Upper lobe of left lung (tissue), 4 donors: ENCODE measurements at regions not wholly inside any gene's neighbourhood (a gene's known extent, or its start where the extent isn't known, plus 50 kb on each side); places are given as distances from the start of the nearest gene placed in this dataset.

Experiments used
- CTCF ChIP-seq, 6 experiments: fragments of 450-650 bp in 4 of 6; fragments of 200-600 bp in 2 of 6; sonication (generic) in 2 of 6; IDR thresholded peaks; one replicate each; pipeline ENCODE4 v1.5.1; 2016 to 2019; ENCODE audit warnings: antibody characterized with exemption in 6 of 6
- POLR2A ChIP-seq, 4 donors: fragments of 450-650 bp; IDR thresholded peaks; one replicate each; pipeline ENCODE4 v1.5.1; 2016 to 2017; ENCODE audit warnings: antibody characterized with exemption in 4 of 4, mild to moderate bottlenecking in 2 of 4
- POLR2AphosphoS5 ChIP-seq, 2 donors: sonication (generic); formaldehyde crosslinking; IDR thresholded peaks; one replicate each; pipeline ENCODE4 v1.5.1; 2017; ENCODE audit warnings: antibody characterized with exemption in 2 of 2

DNA sequence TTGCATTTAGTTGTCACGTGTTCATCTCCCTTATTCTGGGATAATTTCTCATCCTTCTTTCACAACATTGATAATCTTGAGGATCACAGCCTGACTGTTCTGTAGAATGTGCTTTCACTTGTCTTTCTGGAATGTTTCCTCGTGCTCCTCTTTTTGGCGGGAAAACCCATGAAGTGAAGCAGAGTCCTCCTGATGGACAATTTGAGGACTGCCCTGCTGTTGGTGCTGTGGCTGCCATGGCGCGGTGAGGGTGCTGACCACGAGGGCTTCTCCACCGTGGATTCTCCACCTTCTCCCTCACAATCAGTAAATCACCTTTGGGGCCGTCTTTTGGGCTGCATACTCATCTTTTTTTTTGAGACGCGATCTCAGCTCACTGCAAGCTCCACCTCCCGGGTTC is 946.9 kb downstream of the BRD1 start:
- TF ChIP-seq POLR2A (IDR thresholded peaks at IDR 0.05) (no peak), CTCF (IDR thresholded peaks at IDR 0.05) (no peak), POLR2AphosphoS5 (IDR thresholded peaks at IDR 0.05) (no peak)
